ENCODE measurements at regions not wholly inside any gene's neighbourhood (a gene's known extent, or its start where the extent isn't known, plus 50 kb on each side); places are given as distances from the start of the nearest gene placed in this dataset.

DNA sequence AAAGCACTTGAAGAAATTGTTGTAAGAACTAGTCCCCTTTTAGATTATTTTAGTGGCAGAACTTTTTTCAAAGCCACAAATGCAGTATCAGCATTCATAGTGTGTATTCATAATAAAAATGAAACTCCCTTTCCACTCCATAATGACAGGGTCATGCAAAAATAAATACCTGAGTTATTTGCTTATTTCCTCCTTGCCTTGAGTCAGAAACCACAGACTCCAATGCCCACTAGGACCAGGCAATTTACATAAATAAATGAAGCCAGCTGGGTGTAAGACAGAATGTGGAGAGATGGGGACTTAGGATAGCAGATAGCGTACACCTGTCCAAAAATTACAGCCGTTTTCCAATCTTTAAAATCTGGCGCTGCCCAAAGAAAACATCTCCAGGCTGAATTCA lies 417.8 kb downstream of the TMEM161B start:
- TF ChIP-seq, protein P1, sequence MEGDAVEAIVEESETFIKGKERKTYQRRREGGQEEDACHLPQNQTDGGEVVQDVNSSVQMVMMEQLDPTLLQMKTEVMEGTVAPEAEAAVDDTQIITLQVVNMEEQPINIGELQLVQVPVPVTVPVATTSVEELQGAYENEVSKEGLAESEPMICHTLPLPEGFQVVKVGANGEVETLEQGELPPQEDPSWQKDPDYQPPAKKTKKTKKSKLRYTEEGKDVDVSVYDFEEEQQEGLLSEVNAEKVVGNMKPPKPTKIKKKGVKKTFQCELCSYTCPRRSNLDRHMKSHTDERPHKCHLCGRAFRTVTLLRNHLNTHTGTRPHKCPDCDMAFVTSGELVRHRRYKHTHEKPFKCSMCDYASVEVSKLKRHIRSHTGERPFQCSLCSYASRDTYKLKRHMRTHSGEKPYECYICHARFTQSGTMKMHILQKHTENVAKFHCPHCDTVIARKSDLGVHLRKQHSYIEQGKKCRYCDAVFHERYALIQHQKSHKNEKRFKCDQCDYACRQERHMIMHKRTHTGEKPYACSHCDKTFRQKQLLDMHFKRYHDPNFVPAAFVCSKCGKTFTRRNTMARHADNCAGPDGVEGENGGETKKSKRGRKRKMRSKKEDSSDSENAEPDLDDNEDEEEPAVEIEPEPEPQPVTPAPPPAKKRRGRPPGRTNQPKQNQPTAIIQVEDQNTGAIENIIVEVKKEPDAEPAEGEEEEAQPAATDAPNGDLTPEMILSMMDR (conservative IDR thresholded peaks at IDR 0.05 in 1 of 2, IDR thresholded peaks at IDR 0.05 in 1 of 2; ENCODE audit: low read depth in 1 of 2, low read length in 2 of 2): no peak
- TF ChIP-seq EZH2 (IDR thresholded peaks at IDR 0.05; ENCODE audit: low read length, missing control alignments): no peak
